ENCODE measurements at regions not wholly inside any gene's neighbourhood (a gene's known extent, or its start where the extent isn't known, plus 50 kb on each side); places are given as distances from the start of the nearest gene placed in this dataset.

- no peak for TF ChIP-seq CTCF (conservative IDR thresholded peaks at IDR 0.05; ENCODE audit: low read length)
- no peak for TF ChIP-seq EZH2phosphoT487 (IDR thresholded peaks at IDR 0.05; ENCODE audit: borderline replicate concordance, low read depth, low read length)
Measured at GRCh38 chr12:91687052-91688017, 458.3 kb downstream of the BTG1 start.
